ENCODE measurements at regions not wholly inside any gene's neighbourhood (a gene's known extent, or its start where the extent isn't known, plus 50 kb on each side); places are given as distances from the start of the nearest gene placed in this dataset.
"Not testable (repeated sequence)": the region's sequence is repeated elsewhere in the genome, so short reads cannot be mapped to it uniquely, and the experiment has no call there.

DNA sequence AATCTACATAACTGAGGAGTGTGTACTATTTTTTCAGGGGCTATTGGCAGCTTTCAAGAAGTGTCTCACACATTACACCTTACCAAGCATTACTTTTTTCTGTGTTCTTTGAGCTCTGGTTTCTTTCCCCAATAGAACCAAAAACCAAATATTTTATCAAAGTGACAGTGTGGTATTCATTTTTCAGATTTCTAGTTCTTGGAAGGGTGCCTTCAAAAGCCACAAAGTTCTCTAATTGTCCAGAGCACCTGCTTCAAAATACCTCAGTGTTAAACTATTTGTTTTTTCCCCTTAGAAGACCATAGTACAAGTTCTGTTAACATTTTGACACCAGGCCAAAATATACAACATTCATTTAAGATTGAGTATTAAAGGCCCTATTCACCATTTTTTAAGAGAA lies 515.7 kb downstream of the ETNK1 start (continued):
- TF ChIP-seq, protein P1, sequence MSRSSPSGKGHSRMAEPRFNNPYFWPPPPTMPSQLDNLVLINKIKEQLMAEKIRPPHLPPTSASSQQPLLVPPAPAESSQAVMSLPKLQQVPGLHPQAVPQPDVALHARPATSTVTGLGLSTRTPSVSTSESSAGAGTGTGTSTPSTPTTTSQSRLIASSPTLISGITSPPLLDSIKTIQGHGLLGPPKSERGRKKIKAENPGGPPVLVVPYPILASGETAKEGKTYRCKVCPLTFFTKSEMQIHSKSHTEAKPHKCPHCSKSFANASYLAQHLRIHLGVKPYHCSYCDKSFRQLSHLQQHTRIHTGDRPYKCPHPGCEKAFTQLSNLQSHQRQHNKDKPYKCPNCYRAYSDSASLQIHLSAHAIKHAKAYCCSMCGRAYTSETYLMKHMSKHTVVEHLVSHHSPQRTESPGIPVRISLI (tag by site-specific recombination; IDR thresholded peaks at IDR 0.05), result no peak
- TF ChIP-seq TRIM28 (IDR thresholded peaks at IDR 0.05; ENCODE audit: borderline replicate concordance, low read length) (no peak), ZNF558 (tag by site-specific recombination; IDR thresholded peaks at IDR 0.05) (no peak), SALL2 (tag by site-specific recombination; IDR thresholded peaks at IDR 0.05; ENCODE audit: borderline replicate concordance) (no peak), FEZF1 (tag by site-specific recombination; IDR thresholded peaks at IDR 0.05) (no peak), ZNF792 (tag by site-specific recombination; IDR thresholded peaks at IDR 0.05) (no peak), MZF1 (tag by site-specific recombination; IDR thresholded peaks at IDR 0.05; ENCODE audit: borderline replicate concordance) (no peak), ZNF596 (tag by site-specific recombination; IDR thresholded peaks at IDR 0.05) (no peak)
- TF ChIP-seq, protein P2, sequence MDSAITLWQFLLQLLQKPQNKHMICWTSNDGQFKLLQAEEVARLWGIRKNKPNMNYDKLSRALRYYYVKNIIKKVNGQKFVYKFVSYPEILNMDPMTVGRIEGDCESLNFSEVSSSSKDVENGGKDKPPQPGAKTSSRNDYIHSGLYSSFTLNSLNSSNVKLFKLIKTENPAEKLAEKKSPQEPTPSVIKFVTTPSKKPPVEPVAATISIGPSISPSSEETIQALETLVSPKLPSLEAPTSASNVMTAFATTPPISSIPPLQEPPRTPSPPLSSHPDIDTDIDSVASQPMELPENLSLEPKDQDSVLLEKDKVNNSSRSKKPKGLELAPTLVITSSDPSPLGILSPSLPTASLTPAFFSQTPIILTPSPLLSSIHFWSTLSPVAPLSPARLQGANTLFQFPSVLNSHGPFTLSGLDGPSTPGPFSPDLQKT (IDR thresholded peaks at IDR 0.05; ENCODE audit: borderline replicate concordance, low read depth, low read length), result no peak
- TF ChIP-seq, protein P3, sequence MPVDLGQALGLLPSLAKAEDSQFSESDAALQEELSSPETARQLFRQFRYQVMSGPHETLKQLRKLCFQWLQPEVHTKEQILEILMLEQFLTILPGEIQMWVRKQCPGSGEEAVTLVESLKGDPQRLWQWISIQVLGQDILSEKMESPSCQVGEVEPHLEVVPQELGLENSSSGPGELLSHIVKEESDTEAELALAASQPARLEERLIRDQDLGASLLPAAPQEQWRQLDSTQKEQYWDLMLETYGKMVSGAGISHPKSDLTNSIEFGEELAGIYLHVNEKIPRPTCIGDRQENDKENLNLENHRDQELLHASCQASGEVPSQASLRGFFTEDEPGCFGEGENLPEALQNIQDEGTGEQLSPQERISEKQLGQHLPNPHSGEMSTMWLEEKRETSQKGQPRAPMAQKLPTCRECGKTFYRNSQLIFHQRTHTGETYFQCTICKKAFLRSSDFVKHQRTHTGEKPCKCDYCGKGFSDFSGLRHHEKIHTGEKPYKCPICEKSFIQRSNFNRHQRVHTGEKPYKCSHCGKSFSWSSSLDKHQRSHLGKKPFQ (tag by site-specific recombination; IDR thresholded peaks at IDR 0.05), result no peak

DNA sequence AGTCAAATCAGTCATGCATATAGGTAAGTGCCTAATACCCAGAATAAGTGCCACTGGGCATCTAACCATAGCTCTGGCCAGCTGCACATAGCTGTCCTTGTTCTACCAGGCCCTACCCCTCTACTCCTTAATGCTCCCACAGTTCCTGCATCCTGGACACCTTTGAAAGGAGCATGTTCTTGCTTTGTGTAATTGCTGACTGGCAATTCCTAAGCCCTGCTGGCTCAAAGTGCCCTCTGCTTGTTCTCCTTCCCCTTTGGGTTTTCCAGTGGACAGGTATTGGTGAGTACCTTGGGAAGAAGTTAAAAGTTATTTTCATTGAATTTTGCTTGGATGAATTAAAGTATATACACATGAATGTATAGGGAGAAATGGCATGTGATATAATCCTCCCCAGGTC lies 516.4 kb downstream of the ETNK1 start:
- no peak overlapping the region for H3K4me3 ChIP-seq (ENCODE audit: low read depth, low read length)
- no peaks in the 10 kb centered on the region for H3K36me3 ChIP-seq (ENCODE audit: control insufficient read depth in 2 of 2, insufficient read depth in 1 of 2, low read length in 2 of 2)
- H3K9me3 ChIP-seq (ENCODE audit: control insufficient read depth, insufficient read depth, low read depth, low read length), result no peaks in the 10 kb centered on the region
- no peak overlapping the region for H3K27ac ChIP-seq (ENCODE audit: extremely low read depth, low read depth, low read length)
- H3K4me1 ChIP-seq (ENCODE audit: control insufficient read depth, insufficient read depth, low read length), result no peaks in the 10 kb centered on the region
- POLR2A ChIA-PET, result no interaction called here
- CTCF ChIA-PET, result no interaction called here
- TF ChIP-seq, protein P4, sequence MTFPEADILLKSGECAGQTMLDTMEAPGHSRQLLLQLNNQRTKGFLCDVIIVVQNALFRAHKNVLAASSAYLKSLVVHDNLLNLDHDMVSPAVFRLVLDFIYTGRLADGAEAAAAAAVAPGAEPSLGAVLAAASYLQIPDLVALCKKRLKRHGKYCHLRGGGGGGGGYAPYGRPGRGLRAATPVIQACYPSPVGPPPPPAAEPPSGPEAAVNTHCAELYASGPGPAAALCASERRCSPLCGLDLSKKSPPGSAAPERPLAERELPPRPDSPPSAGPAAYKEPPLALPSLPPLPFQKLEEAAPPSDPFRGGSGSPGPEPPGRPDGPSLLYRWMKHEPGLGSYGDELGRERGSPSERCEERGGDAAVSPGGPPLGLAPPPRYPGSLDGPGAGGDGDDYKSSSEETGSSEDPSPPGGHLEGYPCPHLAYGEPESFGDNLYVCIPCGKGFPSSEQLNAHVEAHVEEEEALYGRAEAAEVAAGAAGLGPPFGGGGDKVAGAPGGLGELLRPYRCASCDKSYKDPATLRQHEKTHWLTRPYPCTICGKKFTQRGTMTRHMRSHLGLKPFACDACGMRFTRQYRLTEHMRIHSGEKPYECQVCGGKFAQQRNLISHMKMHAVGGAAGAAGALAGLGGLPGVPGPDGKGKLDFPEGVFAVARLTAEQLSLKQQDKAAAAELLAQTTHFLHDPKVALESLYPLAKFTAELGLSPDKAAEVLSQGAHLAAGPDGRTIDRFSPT (tag by site-specific recombination; IDR thresholded peaks at IDR 0.05), result no peak
- TF ChIP-seq ZNF223 (tag by site-specific recombination; IDR thresholded peaks at IDR 0.05), result no peak
- no peak for TF ChIP-seq ZNF350 (tag by site-specific recombination; IDR thresholded peaks at IDR 0.05)
- no peak for TF ChIP-seq ZNF335 (tag by site-specific recombination; conservative IDR thresholded peaks at IDR 0.05)
- TF ChIP-seq, protein P5, sequence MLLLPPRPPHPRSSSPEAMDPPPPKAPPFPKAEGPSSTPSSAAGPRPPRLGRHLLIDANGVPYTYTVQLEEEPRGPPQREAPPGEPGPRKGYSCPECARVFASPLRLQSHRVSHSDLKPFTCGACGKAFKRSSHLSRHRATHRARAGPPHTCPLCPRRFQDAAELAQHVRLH (tag by site-specific recombination; IDR thresholded peaks at IDR 0.05), result no peak
- no peak for TF ChIP-seq ZNF501 (tag by site-specific recombination; IDR thresholded peaks at IDR 0.05)
- TF ChIP-seq ZNF785 (tag by site-specific recombination; IDR thresholded peaks at IDR 0.05), result no peak

DNA sequence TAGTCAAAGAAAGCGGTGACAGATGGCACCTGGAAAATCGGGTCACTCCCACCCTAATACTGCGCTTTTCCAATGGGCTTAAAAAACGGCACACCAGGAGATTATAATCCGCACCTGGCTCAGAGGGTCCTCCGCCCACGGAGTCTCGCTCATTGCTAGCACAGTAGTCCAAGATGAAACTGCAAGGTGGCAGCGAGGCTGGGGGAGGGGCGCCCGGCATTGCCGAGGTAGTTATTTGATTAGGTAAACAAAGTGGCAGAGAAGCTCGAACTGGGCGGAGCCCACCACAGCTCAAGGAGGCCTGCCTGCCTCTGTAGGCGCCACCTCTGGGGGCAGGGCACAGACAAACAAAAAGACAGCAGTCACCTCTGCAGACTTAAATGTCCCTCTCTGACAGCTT lies 521.1 kb downstream of the ETNK1 start:
- H3K4me1 ChIP-seq (ENCODE audit: control insufficient read depth, insufficient read depth, low read length); CTCF ChIA-PET; H3K9me3 ChIP-seq (ENCODE audit: control insufficient read depth, insufficient read depth, low read depth, low read length); H3K27ac ChIP-seq (ENCODE audit: extremely low read depth, low read depth, low read length); H3K4me3 ChIP-seq (ENCODE audit: low read depth, low read length); POLR2A ChIA-PET; H3K36me3 ChIP-seq (ENCODE audit: control insufficient read depth in 2 of 2, insufficient read depth in 1 of 2, low read length in 2 of 2): not testable (repeated sequence)
